ENCODE measurements at regions not wholly inside any gene's neighbourhood (a gene's known extent, or its start where the extent isn't known, plus 50 kb on each side); places are given as distances from the start of the nearest gene placed in this dataset.

DNA sequence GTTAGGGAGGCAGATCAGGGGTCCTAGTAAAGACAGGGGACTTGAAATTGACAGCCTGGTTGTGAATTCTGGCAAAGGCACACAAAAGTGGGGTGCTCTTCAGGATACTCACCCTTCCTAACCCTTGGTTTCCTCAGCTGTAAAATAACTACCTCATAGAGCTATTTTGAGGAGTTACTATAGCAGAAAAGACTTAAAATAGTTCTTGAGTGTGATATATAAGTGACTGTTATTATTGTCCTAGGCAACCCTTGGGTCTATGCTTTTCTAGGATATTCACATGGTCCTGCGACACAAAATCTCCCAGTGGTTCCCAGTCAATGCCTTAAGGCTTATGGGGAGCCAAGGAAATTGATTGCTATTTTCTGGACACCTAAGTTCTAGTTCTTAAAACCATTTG lies 98.1 kb upstream of the NAMPT start:
- TF ChIP-seq, protein P1, sequence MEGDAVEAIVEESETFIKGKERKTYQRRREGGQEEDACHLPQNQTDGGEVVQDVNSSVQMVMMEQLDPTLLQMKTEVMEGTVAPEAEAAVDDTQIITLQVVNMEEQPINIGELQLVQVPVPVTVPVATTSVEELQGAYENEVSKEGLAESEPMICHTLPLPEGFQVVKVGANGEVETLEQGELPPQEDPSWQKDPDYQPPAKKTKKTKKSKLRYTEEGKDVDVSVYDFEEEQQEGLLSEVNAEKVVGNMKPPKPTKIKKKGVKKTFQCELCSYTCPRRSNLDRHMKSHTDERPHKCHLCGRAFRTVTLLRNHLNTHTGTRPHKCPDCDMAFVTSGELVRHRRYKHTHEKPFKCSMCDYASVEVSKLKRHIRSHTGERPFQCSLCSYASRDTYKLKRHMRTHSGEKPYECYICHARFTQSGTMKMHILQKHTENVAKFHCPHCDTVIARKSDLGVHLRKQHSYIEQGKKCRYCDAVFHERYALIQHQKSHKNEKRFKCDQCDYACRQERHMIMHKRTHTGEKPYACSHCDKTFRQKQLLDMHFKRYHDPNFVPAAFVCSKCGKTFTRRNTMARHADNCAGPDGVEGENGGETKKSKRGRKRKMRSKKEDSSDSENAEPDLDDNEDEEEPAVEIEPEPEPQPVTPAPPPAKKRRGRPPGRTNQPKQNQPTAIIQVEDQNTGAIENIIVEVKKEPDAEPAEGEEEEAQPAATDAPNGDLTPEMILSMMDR (IDR thresholded peaks at IDR 0.05): no peak
- no peak for TF ChIP-seq POLR2A (IDR thresholded peaks at IDR 0.05)
